Neural cell (in vitro differentiated cells): ENCODE measurements at regions not wholly inside any gene's neighbourhood (a gene's known extent, or its start where the extent isn't known, plus 50 kb on each side); places are given as distances from the start of the nearest gene placed in this dataset.

Source experiments
- H2AFZ ChIP-seq: fragments of 200-600, 300-800 bp; sonication (generic), shearing (Covaris generic); 2 replicates; pipeline ENCODE4 v1.6.0; 2014; ENCODE audit warnings: low read depth, mild to moderate bottlenecking, antibody characterized with exemption, low read length, moderate library complexity
- H3F3A ChIP-seq: fragments of 200-600 bp; shearing (Covaris generic); 2 replicates; pipeline ENCODE4 v1.6.1; 2016; ENCODE audit warnings: mild to moderate bottlenecking, moderate library complexity, mixed read lengths, antibody characterized with exemption, low read length; ENCODE audit not compliant: insufficient read depth, poor library complexity, severe bottlenecking
- H3K27ac ChIP-seq: fragments of 200-600, 300-800 bp; sonication (generic), shearing (Covaris generic); 2 replicates; pipeline ENCODE4 v1.5.1; 2014; ENCODE audit warnings: mild to moderate bottlenecking, low read length, moderate library complexity
- H3K27me3 ChIP-seq: fragments of 300-800, 200-600 bp; sonication (generic), shearing (Covaris generic); 2 replicates; pipeline ENCODE4 v1.6.0; 2014; ENCODE audit warnings: mild to moderate bottlenecking, low read depth, low read length, moderate library complexity; ENCODE audit not compliant: insufficient read depth
- H3K36me3 ChIP-seq: fragments of 300-800, 200-600 bp; sonication (generic), shearing (Covaris generic); 2 replicates; pipeline ENCODE4 v1.5.1; 2014; ENCODE audit warnings: mild to moderate bottlenecking, antibody characterized with exemption, low read length, moderate library complexity; ENCODE audit not compliant: insufficient read depth
- H3K4me2 ChIP-seq: fragments of 300-800, 200-600 bp; sonication (generic), shearing (Covaris generic); 2 replicates; pipeline ENCODE4 v1.6.0; 2014; ENCODE audit warnings: mild to moderate bottlenecking, low read length
- H3K4me3 ChIP-seq: fragments of 300-800, 200-600 bp; sonication (generic), shearing (Covaris generic); 2 replicates; pipeline ENCODE4 v1.5.1; 2014; ENCODE audit warnings: mild to moderate bottlenecking, low read length, moderate library complexity
- H3K79me2 ChIP-seq: fragments of 200-600 bp; shearing (Covaris generic); replicated peaks from 2 replicates; pipeline ENCODE4 v1.6.0; 2014; ENCODE audit warnings: mild to moderate bottlenecking, low read length, moderate library complexity; ENCODE audit not compliant: insufficient read depth
- H3K9ac ChIP-seq: fragments of 300-800, 200-600 bp; sonication (generic), shearing (Covaris generic); 2 replicates; pipeline ENCODE4 v1.6.1; 2016; ENCODE audit warnings: mild to moderate bottlenecking, low read length, mixed read lengths
- H3K9me2 ChIP-seq: fragments of 200-600 bp; shearing (Covaris generic); 2 replicates; pipeline ENCODE4 v1.6.1; 2016; ENCODE audit warnings: mild to moderate bottlenecking, low read length, mixed read lengths; ENCODE audit not compliant: insufficient read depth
- H3K9me3 ChIP-seq: fragments of 200-600, 300-800 bp; sonication (generic), shearing (Covaris generic); 2 replicates; pipeline ENCODE4 v1.6.1; 2016; ENCODE audit warnings: mild to moderate bottlenecking, mixed run types, low read length, moderate library complexity, mixed read lengths
- H4K20me1 ChIP-seq: fragments of 200-600 bp; shearing (Covaris generic); 2 replicates; pipeline ENCODE4 v1.6.1; 2016; ENCODE audit warnings: mild to moderate bottlenecking, mixed run types; ENCODE audit not compliant: insufficient read depth
- CTCF ChIP-seq: fragments of 450-650 bp; IDR thresholded peaks from 2 replicates; pipeline ENCODE4 v1.5.1; 2014; ENCODE audit warnings: antibody characterized with exemption, mild to moderate bottlenecking, moderate library complexity; ENCODE audit not compliant: poor library complexity, severe bottlenecking
- EP300 ChIP-seq: fragments of 450-650 bp; conservative IDR thresholded peaks from 2 replicates; pipeline ENCODE4 v1.6.1; 2014; ENCODE audit warnings: antibody characterized with exemption, mild to moderate bottlenecking, moderate library complexity; ENCODE audit not compliant: poor library complexity, severe bottlenecking
- EZH2 ChIP-seq: fragments of 200-600, 300-800 bp; shearing (Covaris generic), sonication (generic); IDR thresholded peaks from 2 replicates; pipeline ENCODE4 v1.6.1; 2014; ENCODE audit warnings: antibody characterized with exemption, low read length, borderline replicate concordance, mild to moderate bottlenecking; ENCODE audit not compliant: insufficient read depth, poor library complexity, severe bottlenecking
- MXI1 ChIP-seq: fragments of 450-650 bp; conservative IDR thresholded peaks from 2 replicates; pipeline ENCODE4 v1.6.1; 2014; ENCODE audit warnings: antibody characterized with exemption, mild to moderate bottlenecking; ENCODE audit not compliant: poor library complexity, severe bottlenecking
- POLR2AphosphoS5 ChIP-seq: IDR thresholded peaks from 2 replicates; pipeline ENCODE4 v1.6.1; 2012
- RAD21 ChIP-seq: fragments of 450-650 bp; conservative IDR thresholded peaks from 2 replicates; pipeline ENCODE4 v1.6.1; 2014; ENCODE audit warnings: antibody characterized with exemption, mild to moderate bottlenecking, moderate library complexity
- SMC3 ChIP-seq: fragments of 450-650 bp; conservative IDR thresholded peaks from 2 replicates; pipeline ENCODE4 v1.6.1; 2014; ENCODE audit warnings: antibody characterized with exemption, mild to moderate bottlenecking, moderate library complexity; ENCODE audit not compliant: poor library complexity
- TAF1 ChIP-seq: IDR thresholded peaks from 2 replicates; pipeline ENCODE4 v1.6.1; 2012; ENCODE audit warnings: low read depth
- TF ChIP-seq, protein P1 (sequence below): IDR thresholded peaks from 2 replicates; pipeline ENCODE4 v1.6.1; 2012; ENCODE audit warnings: borderline replicate concordance

DNA sequence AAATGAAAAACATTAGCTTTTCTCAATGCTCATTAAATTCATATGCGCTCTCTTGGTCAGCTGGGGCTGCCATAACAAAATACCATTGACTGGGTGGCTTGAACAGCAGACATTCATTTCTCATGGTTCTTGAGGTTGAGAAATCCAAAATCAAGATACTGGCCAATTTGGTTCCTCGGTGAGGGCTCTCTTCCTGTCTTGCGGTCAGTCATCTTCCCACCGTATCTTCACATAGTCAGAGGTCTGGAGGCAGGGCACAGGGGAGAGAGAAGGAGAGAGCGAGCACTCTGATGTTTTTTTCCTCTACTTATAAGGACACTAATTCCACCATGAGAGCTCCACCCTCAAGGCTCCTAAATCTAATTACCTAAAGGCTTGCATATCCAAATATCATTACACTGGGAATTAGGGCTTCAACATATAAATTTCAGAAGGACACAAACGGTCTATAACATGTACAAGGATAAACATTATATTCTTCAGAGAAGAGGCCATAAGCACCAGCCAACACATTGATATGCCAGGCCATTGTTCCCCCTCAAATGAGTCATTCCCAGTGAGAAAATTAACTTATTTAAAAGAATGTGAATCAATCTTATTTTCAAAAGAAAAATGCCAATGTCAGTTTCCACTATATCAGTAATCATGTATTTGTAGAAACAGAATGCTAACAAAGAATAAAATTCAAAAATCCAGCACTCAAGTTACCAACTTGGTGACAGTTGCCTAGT, 152.2 kb downstream of the BTG1 start:
- no peak overlapping the region for H3K27ac ChIP-seq
- H3K9me3 ChIP-seq, result no peaks in the 10 kb centered on the region
- H3K27me3 ChIP-seq, result no peaks in the 10 kb centered on the region
- no peaks in the 10 kb centered on the region for H3F3A ChIP-seq
- H3K9me2 ChIP-seq, result no peaks in the 10 kb centered on the region
- no peak overlapping the region for H3K4me3 ChIP-seq
- H3K79me2 ChIP-seq, result no peaks in the 10 kb centered on the region
- no peak overlapping the region for H2AFZ ChIP-seq
- no peak overlapping the region for H3K4me2 ChIP-seq
- H3K9ac ChIP-seq, result no peak overlapping the region
- no peaks in the 10 kb centered on the region for H3K36me3 ChIP-seq
- H4K20me1 ChIP-seq, result no peaks in the 10 kb centered on the region
- TF ChIP-seq MXI1 (no peak), EP300 (no peak), CTCF (no peak), TAF1 (no peak), SMC3 (no peak), EZH2 (no peak)
- TF ChIP-seq, protein P1, sequence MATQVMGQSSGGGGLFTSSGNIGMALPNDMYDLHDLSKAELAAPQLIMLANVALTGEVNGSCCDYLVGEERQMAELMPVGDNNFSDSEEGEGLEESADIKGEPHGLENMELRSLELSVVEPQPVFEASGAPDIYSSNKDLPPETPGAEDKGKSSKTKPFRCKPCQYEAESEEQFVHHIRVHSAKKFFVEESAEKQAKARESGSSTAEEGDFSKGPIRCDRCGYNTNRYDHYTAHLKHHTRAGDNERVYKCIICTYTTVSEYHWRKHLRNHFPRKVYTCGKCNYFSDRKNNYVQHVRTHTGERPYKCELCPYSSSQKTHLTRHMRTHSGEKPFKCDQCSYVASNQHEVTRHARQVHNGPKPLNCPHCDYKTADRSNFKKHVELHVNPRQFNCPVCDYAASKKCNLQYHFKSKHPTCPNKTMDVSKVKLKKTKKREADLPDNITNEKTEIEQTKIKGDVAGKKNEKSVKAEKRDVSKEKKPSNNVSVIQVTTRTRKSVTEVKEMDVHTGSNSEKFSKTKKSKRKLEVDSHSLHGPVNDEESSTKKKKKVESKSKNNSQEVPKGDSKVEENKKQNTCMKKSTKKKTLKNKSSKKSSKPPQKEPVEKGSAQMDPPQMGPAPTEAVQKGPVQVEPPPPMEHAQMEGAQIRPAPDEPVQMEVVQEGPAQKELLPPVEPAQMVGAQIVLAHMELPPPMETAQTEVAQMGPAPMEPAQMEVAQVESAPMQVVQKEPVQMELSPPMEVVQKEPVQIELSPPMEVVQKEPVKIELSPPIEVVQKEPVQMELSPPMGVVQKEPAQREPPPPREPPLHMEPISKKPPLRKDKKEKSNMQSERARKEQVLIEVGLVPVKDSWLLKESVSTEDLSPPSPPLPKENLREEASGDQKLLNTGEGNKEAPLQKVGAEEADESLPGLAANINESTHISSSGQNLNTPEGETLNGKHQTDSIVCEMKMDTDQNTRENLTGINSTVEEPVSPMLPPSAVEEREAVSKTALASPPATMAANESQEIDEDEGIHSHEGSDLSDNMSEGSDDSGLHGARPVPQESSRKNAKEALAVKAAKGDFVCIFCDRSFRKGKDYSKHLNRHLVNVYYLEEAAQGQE, result no peak

- Histone ChIP-seq H2AFZ (no peak overlapping the region), H3K4me2 (no peak overlapping the region), H3K27ac (no peak overlapping the region), H3F3A (no peaks in the 10 kb centered on the region), H3K9ac (no peak overlapping the region), H4K20me1 (no peaks in the 10 kb centered on the region), H3K9me3 (no peaks in the 10 kb centered on the region), H3K9me2 (no peaks in the 10 kb centered on the region), H3K4me3 (no peak overlapping the region), H3K79me2 (no peaks in the 10 kb centered on the region), H3K36me3 (no peaks in the 10 kb centered on the region), H3K27me3 (no peaks in the 10 kb centered on the region)
- no peak for TF ChIP-seq SMC3
- TF ChIP-seq, protein P1, result no peak
- TF ChIP-seq TAF1, result no peak
- no peak for TF ChIP-seq POLR2AphosphoS5
- TF ChIP-seq CTCF, result no peak
- no peak for TF ChIP-seq EP300
- TF ChIP-seq MXI1, result no peak
- TF ChIP-seq RAD21, result no peak
- no peak for TF ChIP-seq EZH2
These were observed 154.1 kb downstream of the BTG1 start for GRCh38 chr12:91991399-91992187.
